Transverse colon (tissue), 4 donors: ENCODE measurements at regions not wholly inside any gene's neighbourhood (a gene's known extent, or its start where the extent isn't known, plus 50 kb on each side); places are given as distances from the start of the nearest gene placed in this dataset.

Experiments used
- DNase-seq: peaks from one replicate; pipeline ENCODE4 v3.0.0-alpha.2; 2019
- H3K27ac ChIP-seq, 4 donors: fragments of 200-600 bp; sonication (generic); 2 replicates each; pipeline ENCODE4 v1.5.1; 2016 to 2018; ENCODE audit warnings: inconsistent platforms in 4 of 4
- H3K27me3 ChIP-seq: fragments of 200-600 bp; sonication (generic); 2 replicates; pipeline ENCODE4 v1.5.1; 2017; ENCODE audit warnings: inconsistent platforms
- H3K36me3 ChIP-seq, 4 donors: fragments of 200-600 bp; sonication (generic); 2 replicates each; pipeline ENCODE4 v1.5.1; 2017 to 2019; ENCODE audit warnings: inconsistent platforms in 4 of 4
- H3K4me1 ChIP-seq, 4 donors: fragments of 200-600 bp; sonication (generic); 2 replicates each; pipeline ENCODE4 v1.5.1; 2017 to 2020; ENCODE audit warnings: inconsistent platforms in 4 of 4
- H3K4me3 ChIP-seq, 4 donors: fragments of 200-600 bp; sonication (generic); 1 replicate in 1 of 4; 2 replicates in 3 of 4; pipeline versions ENCODE4 v1.5.1 to v1.6.1; 2017 to 2019; ENCODE audit warnings: inconsistent platforms in 4 of 4
- H3K9me3 ChIP-seq, 2 donors: fragments of 200-600 bp; sonication (generic); 2 replicates each; pipeline ENCODE4 v1.5.1; 2017 to 2019; ENCODE audit warnings: inconsistent platforms in 2 of 2
- CTCF ChIP-seq, 5 experiments: fragments of 200-600 bp in 3 of 5; fragments of 450-650 bp in 2 of 5; sonication (generic) in 3 of 5; IDR thresholded peaks; 1 replicate in 2 of 5; 2 replicates in 3 of 5; pipeline ENCODE4 v1.5.1; 2016 to 2017; ENCODE audit warnings: antibody characterized with exemption in 5 of 5, inconsistent platforms in 3 of 5, mild to moderate bottlenecking in 2 of 5, moderate library complexity in 1 of 5
- EP300 ChIP-seq: sonication (generic); formaldehyde crosslinking; IDR thresholded peaks from one replicate; pipeline ENCODE4 v1.6.1; 2017; ENCODE audit warnings: antibody characterized with exemption, low read depth
- POLR2A ChIP-seq: fragments of 450-650 bp; IDR thresholded peaks from one replicate; pipeline ENCODE4 v1.6.1; 2016; ENCODE audit warnings: antibody characterized with exemption, mild to moderate bottlenecking, moderate library complexity
- POLR2AphosphoS5 ChIP-seq, 3 donors: sonication (generic); formaldehyde crosslinking; IDR thresholded peaks; one replicate each; pipeline ENCODE4 v1.6.1; 2016; ENCODE audit warnings: antibody characterized with exemption in 3 of 3
- WGBS, 2 donors: methylation state at CpG; one replicate each; pipeline ENCODE4 v1.1.5; 2018; ENCODE audit warnings: low coverage in 1 of 2; 5-methylcytosine and 5-hydroxymethylcytosine counted together
- in situ Hi-C, 4 donors: fragments of 200-750 bp; cut with MboI; loops; one replicate each; pipeline versions ENCODE4 v1.15.0 to v1.15.1; 2017; ENCODE audit warnings: low sequenced_read_pairs in 3 of 4, low pct_ligation_motif_present in 1 of 4, low pct_unique_long_range_greater_than_20kb in 1 of 4
- intact Hi-C: fragments of 100-400 bp; cut with DNase I; formaldehyde crosslinking; loops from one replicate; pipeline ENCODE4 v1.15.1; 2023; ENCODE audit warnings: low total_unique reads

GRCh38 chr11:92061456-92062062 lies 163.1 kb upstream of the FAT3 start:
- H3K4me1 ChIP-seq = no peaks in the 10 kb centered on the region
- H3K27ac ChIP-seq = no peak overlapping the region
- no peaks in the 10 kb centered on the region for H3K36me3 ChIP-seq
- no peaks in the 10 kb centered on the region for H3K27me3 ChIP-seq
- in situ Hi-C loops = no loop called here
- DNase-seq = no peak
- TF ChIP-seq POLR2AphosphoS5 (IDR thresholded peaks at IDR 0.05) = no peak
- no peak for TF ChIP-seq EP300
- no peak for TF ChIP-seq CTCF (IDR thresholded peaks at IDR 0.05)
- no peak for TF ChIP-seq POLR2A
- H3K9me3 ChIP-seq = no peaks in the 10 kb centered on the region
- 49 to 65% methylated on average over 3 of the region's 3 CpGs for WGBS, 2 donors
- H3K4me3 ChIP-seq = no peak overlapping the region
- intact Hi-C loops = no loop called here

DNA sequence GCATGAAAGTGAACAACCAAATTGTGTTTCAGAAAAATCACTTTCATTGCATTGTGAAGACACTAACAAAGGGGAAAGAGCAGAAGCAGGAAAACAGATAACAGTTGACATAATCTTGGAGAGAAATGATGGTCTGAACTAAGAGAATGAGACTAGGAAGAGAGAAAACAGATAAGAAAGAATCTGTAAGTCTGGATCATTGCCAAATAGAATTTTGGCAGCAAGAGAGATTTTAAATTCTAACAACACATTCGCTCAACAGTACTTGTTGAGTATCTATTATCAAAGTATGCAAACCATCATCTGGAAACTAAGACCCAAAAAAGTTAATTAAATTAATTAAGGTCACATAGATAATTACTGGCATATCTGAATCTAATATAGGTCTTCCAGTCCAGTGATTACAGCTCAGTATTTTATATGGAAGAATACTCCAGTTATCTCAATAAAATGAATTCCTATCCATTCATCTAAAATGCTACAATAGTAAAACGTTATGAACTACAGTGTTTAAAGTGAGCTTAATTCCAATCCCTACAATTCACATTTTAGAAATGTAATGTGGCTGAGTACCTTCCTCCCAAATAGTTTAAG lies 166.7 kb upstream of the FAT3 start:
- Histone ChIP-seq H3K27ac (no peak overlapping the region), H3K4me1 (no peaks in the 10 kb centered on the region), H3K4me3 (no peak overlapping the region), H3K36me3 (no peaks in the 10 kb centered on the region), H3K9me3 (no peaks in the 10 kb centered on the region), H3K27me3 (no peaks in the 10 kb centered on the region)
- no peak for TF ChIP-seq EP300
- no peak for TF ChIP-seq CTCF (IDR thresholded peaks at IDR 0.05)
- TF ChIP-seq POLR2A = no peak
- no peak for TF ChIP-seq POLR2AphosphoS5 (IDR thresholded peaks at IDR 0.05)
- intact Hi-C loops (no loop called here), in situ Hi-C loops (no loop called here)
- DNase-seq = no peak
- 42 to 48% methylated on average over 2 of the region's 2 CpGs for WGBS, 2 donors

- Histone ChIP-seq H3K27ac (no peak overlapping the region), H3K9me3 (no peaks in the 10 kb centered on the region), H3K27me3 (no peaks in the 10 kb centered on the region), H3K4me3 (no peak overlapping the region), H3K36me3 (no peaks in the 10 kb centered on the region), H3K4me1 (no peaks in the 10 kb centered on the region)
- intact Hi-C loops = no loop called here
- DNase-seq = no peak
- TF ChIP-seq POLR2A = no peak
- TF ChIP-seq CTCF (IDR thresholded peaks at IDR 0.05) = no peak
- no peak for TF ChIP-seq POLR2AphosphoS5 (IDR thresholded peaks at IDR 0.05)
- TF ChIP-seq EP300 = no peak
- in situ Hi-C loops = no loop called here
These were observed 171.4 kb upstream of the FAT3 start for GRCh38 chr11:92053216-92053615.

- intact Hi-C loops (no loop called here), in situ Hi-C loops (no loop called here)
- Histone ChIP-seq H3K9me3 (no peaks in the 10 kb centered on the region), H3K27ac (no peak overlapping the region), H3K4me3 (no peak overlapping the region), H3K4me1 (no peaks in the 10 kb centered on the region), H3K36me3 (no peaks in the 10 kb centered on the region), H3K27me3 (no peaks in the 10 kb centered on the region)
- WGBS, 2 donors = 49 to 58% methylated on average over 2 of the region's 2 CpGs
- no peak for TF ChIP-seq POLR2AphosphoS5 (IDR thresholded peaks at IDR 0.05)
- DNase-seq = no peak
These were observed 174.3 kb upstream of the FAT3 start for GRCh38 chr11:92050305-92050704.

GRCh38 chr11:92048415-92048814 lies 176.2 kb upstream of the FAT3 start:
- DNase-seq = no peak
- Histone ChIP-seq H3K4me1 (no peaks in the 10 kb centered on the region), H3K36me3 (no peaks in the 10 kb centered on the region), H3K9me3 (no peaks in the 10 kb centered on the region), H3K27me3 (no peaks in the 10 kb centered on the region), H3K27ac (no peak overlapping the region), H3K4me3 (no peak overlapping the region)
- intact Hi-C loops (no loop called here), in situ Hi-C loops (no loop called here)
- no peak for TF ChIP-seq CTCF (IDR thresholded peaks at IDR 0.05)
- no peak for TF ChIP-seq POLR2AphosphoS5 (IDR thresholded peaks at IDR 0.05)
- no peak for TF ChIP-seq POLR2A
- 11 to 19% methylated on average over 1 of the region's 1 CpG for WGBS, 2 donors
